GM23338 (cell line): ENCODE measurements at regions not wholly inside any gene's neighbourhood (a gene's known extent, or its start where the extent isn't known, plus 50 kb on each side); places are given as distances from the start of the nearest gene placed in this dataset.

ENCODE experiments used
- CTCF ChIP-seq, 2 experiments: fragments of 200-600 bp in 1 of 2; sonication (generic) in 1 of 2; conservative IDR thresholded peaks; 2 replicates each; pipeline versions ENCODE4 v1.5.1 to v1.6.1; 2016 to 2017; ENCODE audit warnings: antibody characterized with exemption in 2 of 2, low read depth in 2 of 2, mild to moderate bottlenecking in 2 of 2, moderate library complexity in 1 of 2
- EZH2phosphoT487 ChIP-seq: fragments of 200-600 bp; sonication (generic); IDR thresholded peaks from one replicate; pipeline ENCODE4 v1.8.1; 2018; ENCODE audit warnings: antibody characterized with exemption; ENCODE audit not compliant: unreplicated experiment
- NANOG ChIP-seq: IDR thresholded peaks from 2 replicates; pipeline ENCODE4 v1.6.1; 2016; ENCODE audit warnings: antibody characterized with exemption, borderline replicate concordance
- POLR2AphosphoS5 ChIP-seq: IDR thresholded peaks from 2 replicates; pipeline ENCODE4 v1.6.1; 2016; ENCODE audit warnings: antibody characterized with exemption, low read depth
- REST ChIP-seq: IDR thresholded peaks from one replicate; pipeline ENCODE4 v1.6.1; 2018; ENCODE audit warnings: antibody characterized with exemption; ENCODE audit not compliant: unreplicated experiment
- ZNF331 ChIP-seq: fragments of 250-450 bp; sonication (Bioruptor Pico); IDR thresholded peaks from 2 replicates; pipeline ENCODE4 v1.5.0; 2020; ENCODE audit warnings: low read depth, mild to moderate bottlenecking, moderate library complexity

GRCh38 chr1:57882934-57883641 is 459.2 kb upstream of the DAB1 start:
- TF ChIP-seq CTCF (conservative IDR thresholded peaks at IDR 0.05; ENCODE audit: low read depth in 2 of 2): no peak
- TF ChIP-seq EZH2phosphoT487: no peak
- TF ChIP-seq REST: no peak
- TF ChIP-seq POLR2AphosphoS5: no peak
- TF ChIP-seq NANOG: no peak
- no peak for TF ChIP-seq ZNF331 (CRISPR knock-in tag)
